GM19452 (cell line): ENCODE measurements at regions not wholly inside any gene's neighbourhood (a gene's known extent, or its start where the extent isn't known, plus 50 kb on each side); places are given as distances from the start of the nearest gene placed in this dataset.

Experiments
- ATAC-seq: cut with Tn5 transposase; IDR thresholded peaks from one replicate; pipeline ENCODE4 v1.9.1; 2021; ENCODE audit not compliant: unreplicated experiment

- no peak for ATAC-seq
These were observed 205.3 kb upstream of the JADE1 start for GRCh38 chr4:128604204-128604603.

GRCh38 chr4:128603081-128603480, 206.4 kb upstream of the JADE1 start:
- no peak for ATAC-seq

GRCh38 chr4:128601991-128602695, 207.4 kb upstream of the JADE1 start:
- ATAC-seq, result no peak

GRCh38 chr4:128600996-128601871, 208.3 kb upstream of the JADE1 start:
- no peak for ATAC-seq

GRCh38 chr4:128600410-128600809, 209.1 kb upstream of the JADE1 start:
- no peak for ATAC-seq

GRCh38 chr4:128597500-128597899, 212.0 kb upstream of the JADE1 start:
- ATAC-seq, result no peak

GRCh38 chr4:128596853-128597252, 212.6 kb upstream of the JADE1 start:
- no peak for ATAC-seq

GRCh38 chr4:128596115-128596514, 213.4 kb upstream of the JADE1 start:
- no peak for ATAC-seq

- ATAC-seq, result no peak
These were observed 218.0 kb upstream of the JADE1 start for GRCh38 chr4:128591482-128591881.

- ATAC-seq, result no peak
These were observed 218.7 kb upstream of the JADE1 start for GRCh38 chr4:128590773-128591172.

GRCh38 chr4:128590034-128590740, 219.3 kb upstream of the JADE1 start:
- ATAC-seq, result no peak

- no peak for ATAC-seq
These were observed 220.0 kb upstream of the JADE1 start for GRCh38 chr4:128589384-128589965.

- ATAC-seq, result no peak
These were observed 222.1 kb upstream of the JADE1 start for GRCh38 chr4:128587382-128587781.

- ATAC-seq, result no peak
These were observed 225.5 kb upstream of the JADE1 start for GRCh38 chr4:128583753-128584712.

GRCh38 chr4:128582427-128582870, 227.1 kb upstream of the JADE1 start:
- ATAC-seq, result no peak

- no peak for ATAC-seq
These were observed 230.2 kb upstream of the JADE1 start for GRCh38 chr4:128579154-128579853.

- ATAC-seq, result peak; percentile 70
These were observed 234.8 kb upstream of the JADE1 start for GRCh38 chr4:128574706-128575105.

- ATAC-seq, result no peak
These were observed 235.6 kb upstream of the JADE1 start for GRCh38 chr4:128573781-128574508.

GRCh38 chr4:128572778-128573241, 236.7 kb upstream of the JADE1 start:
- no peak for ATAC-seq
